Peyer's patch (tissue), 4 donors: ENCODE measurements at regions not wholly inside any gene's neighbourhood (a gene's known extent, or its start where the extent isn't known, plus 50 kb on each side); places are given as distances from the start of the nearest gene placed in this dataset.

Experiments
- DNase-seq, 3 donors: peaks; one replicate each; pipeline ENCODE4 v3.0.0-alpha.2; 2017 to 2019
- H3K27ac ChIP-seq, 4 donors: fragments of 200-600 bp; sonication (generic); one replicate each; pipeline ENCODE4 v1.5.1; 2016 to 2019
- H3K27me3 ChIP-seq, 2 donors: fragments of 200-600 bp; sonication (generic); one replicate each; pipeline ENCODE4 v1.5.1; 2019
- H3K36me3 ChIP-seq, 3 donors: fragments of 200-600 bp; sonication (generic); one replicate each; pipeline ENCODE4 v1.5.1; 2016 to 2019
- H3K4me1 ChIP-seq, 4 donors: fragments of 200-600 bp; sonication (generic); one replicate each; pipeline ENCODE4 v1.5.1; 2016 to 2019
- H3K4me3 ChIP-seq, 4 donors: fragments of 200-600 bp; sonication (generic); 1 replicate in 3 of 4; 2 replicates in 1 of 4; pipeline ENCODE4 v1.5.1; 2016 to 2019; ENCODE audit warnings: mild to moderate bottlenecking in 1 of 4
- H3K9me3 ChIP-seq, 4 donors: fragments of 200-600 bp; sonication (generic); one replicate each; pipeline ENCODE4 v1.5.1; 2016 to 2019; ENCODE audit warnings: mild to moderate bottlenecking in 1 of 4
- CTCF ChIP-seq, 6 experiments: fragments of 450-650 bp in 4 of 6; fragments of 200-600 bp in 2 of 6; sonication (generic) in 1 of 6; IDR thresholded peaks; one replicate each; pipeline ENCODE4 v1.5.1; 2017 to 2019; ENCODE audit warnings: antibody characterized with exemption in 6 of 6, mild to moderate bottlenecking in 3 of 6, moderate library complexity in 1 of 6
- POLR2A ChIP-seq, 2 donors: fragments of 450-650 bp; IDR thresholded peaks; one replicate each; pipeline ENCODE4 v1.5.1; 2017; ENCODE audit warnings: antibody characterized with exemption in 2 of 2, mild to moderate bottlenecking in 2 of 2, moderate library complexity in 2 of 2

GRCh38 chr2:105580870-105581554 lies 163.7 kb upstream of the NCK2 start:
- DNase-seq, result no peak
- H3K27me3 ChIP-seq, result no peaks in the 10 kb centered on the region
- H3K27ac ChIP-seq, result no peak overlapping the region
- H3K9me3 ChIP-seq, result no peaks in the 10 kb centered on the region
- no peaks in the 10 kb centered on the region for H3K36me3 ChIP-seq
- no peak for TF ChIP-seq POLR2A (IDR thresholded peaks at IDR 0.05)
- peak in 2 of 6 experiments; percentile 32 to 38 for TF ChIP-seq CTCF (IDR thresholded peaks at IDR 0.05)
- no peak overlapping the region for H3K4me3 ChIP-seq
- H3K4me1 ChIP-seq, result peaks cover 0 to 9% (median under 1%) of the 10 kb centered on the region in 4 donors

GRCh38 chr2:105580216-105580615 lies 164.5 kb upstream of the NCK2 start:
- H3K9me3 ChIP-seq, result no peaks in the 10 kb centered on the region
- no peak overlapping the region for H3K4me3 ChIP-seq
- H3K27ac ChIP-seq, result no peak overlapping the region
- no peaks in the 10 kb centered on the region for H3K27me3 ChIP-seq
- no peaks in the 10 kb centered on the region for H3K36me3 ChIP-seq
- H3K4me1 ChIP-seq, result peaks cover 0 to 16% (median 2%) of the 10 kb centered on the region in 4 donors
- TF ChIP-seq POLR2A (IDR thresholded peaks at IDR 0.05), result no peak
- no peak for TF ChIP-seq CTCF (IDR thresholded peaks at IDR 0.05)
- DNase-seq, result no peak

GRCh38 chr2:105578166-105578565 lies 166.5 kb upstream of the NCK2 start:
- no peak overlapping the region for H3K4me3 ChIP-seq
- TF ChIP-seq CTCF (IDR thresholded peaks at IDR 0.05) (no peak), POLR2A (IDR thresholded peaks at IDR 0.05) (no peak)
- H3K4me1 ChIP-seq, result peaks cover 0 to 25% (median 2%) of the 10 kb centered on the region in 4 donors

GRCh38 chr2:105577762-105578161 lies 166.9 kb upstream of the NCK2 start:
- no peak overlapping the region for H3K4me3 ChIP-seq

More at GRCh38 chr2:105578166-105578565, 166.5 kb upstream of the NCK2 start:
- DNase-seq, result no peak
- no peaks in the 10 kb centered on the region for H3K27me3 ChIP-seq
- no peak overlapping the region for H3K27ac ChIP-seq
- no peaks in the 10 kb centered on the region for H3K9me3 ChIP-seq
- no peaks in the 10 kb centered on the region for H3K36me3 ChIP-seq

GRCh38 chr2:105576440-105577241 lies 168.1 kb upstream of the NCK2 start:
- no peak overlapping the region for H3K4me3 ChIP-seq
- DNase-seq, result no peak
- no peaks in the 10 kb centered on the region for H3K27me3 ChIP-seq
- H3K27ac ChIP-seq, result peak overlapping the region in 1 of 4 donors; percentile 27
- no peaks in the 10 kb centered on the region for H3K36me3 ChIP-seq
- peak; percentile 29 to 88 (median 67) for TF ChIP-seq CTCF (IDR thresholded peaks at IDR 0.05)
- no peak for TF ChIP-seq POLR2A (IDR thresholded peaks at IDR 0.05)
- H3K9me3 ChIP-seq, result no peaks in the 10 kb centered on the region
- H3K4me1 ChIP-seq, result peaks cover 0 to 33% (median 2%) of the 10 kb centered on the region in 4 donors

More at GRCh38 chr2:105577762-105578161, 166.9 kb upstream of the NCK2 start:
- no peak for DNase-seq
- no peaks in the 10 kb centered on the region for H3K36me3 ChIP-seq
- H3K9me3 ChIP-seq, result no peaks in the 10 kb centered on the region
- no peak for TF ChIP-seq CTCF (IDR thresholded peaks at IDR 0.05)
- TF ChIP-seq POLR2A (IDR thresholded peaks at IDR 0.05), result no peak
- H3K27ac ChIP-seq, result no peak overlapping the region
- H3K4me1 ChIP-seq, result peaks cover 0 to 29% (median 2%) of the 10 kb centered on the region in 4 donors
- H3K27me3 ChIP-seq, result no peaks in the 10 kb centered on the region
